IPS-NIHi7 (cell line): ENCODE measurements at regions not wholly inside any gene's neighbourhood (a gene's known extent, or its start where the extent isn't known, plus 50 kb on each side); places are given as distances from the start of the nearest gene placed in this dataset.

Experiments used
- DNase-seq: peaks from one replicate; pipeline ENCODE4 v3.0.0; 2012; ENCODE audit warnings: mixed read lengths; ENCODE audit errors: extremely low spot score

GRCh38 chr22:47987885-47988515 is 1225.5 kb downstream of the TBC1D22A start:
- no peak for DNase-seq

- DNase-seq = no peak
Measured at GRCh38 chr22:47976219-47976618, 1213.8 kb downstream of the TBC1D22A start.

- no peak for DNase-seq
Measured at GRCh38 chr22:47967831-47968230, 1205.4 kb downstream of the TBC1D22A start.

- DNase-seq = no peak
Measured at GRCh38 chr22:47966316-47966715, 1203.9 kb downstream of the TBC1D22A start.

GRCh38 chr22:47965896-47966295 is 1203.4 kb downstream of the TBC1D22A start:
- no peak for DNase-seq

GRCh38 chr22:47965066-47965465 is 1202.6 kb downstream of the TBC1D22A start:
- DNase-seq = no peak

- DNase-seq = no peak
Measured at GRCh38 chr22:47963660-47964059, 1201.2 kb downstream of the TBC1D22A start.

- no peak for DNase-seq
Measured at GRCh38 chr22:47957649-47958048, 1195.2 kb downstream of the TBC1D22A start.

- no peak for DNase-seq
Measured at GRCh38 chr22:47954107-47954506, 1191.7 kb downstream of the TBC1D22A start.

GRCh38 chr22:47944941-47945340 is 1182.5 kb downstream of the TBC1D22A start:
- DNase-seq = no peak

GRCh38 chr22:47943729-47944700 is 1181.6 kb downstream of the TBC1D22A start:
- DNase-seq = no peak

- no peak for DNase-seq
Measured at GRCh38 chr22:47940211-47940610, 1177.8 kb downstream of the TBC1D22A start.

GRCh38 chr22:47933891-47934290 is 1171.4 kb downstream of the TBC1D22A start:
- no peak for DNase-seq

- no peak for DNase-seq
Measured at GRCh38 chr22:47933226-47933625, 1170.8 kb downstream of the TBC1D22A start.

- DNase-seq = no peak
Measured at GRCh38 chr22:47929646-47930185, 1167.3 kb downstream of the TBC1D22A start.

- no peak for DNase-seq
Measured at GRCh38 chr22:47929073-47929472, 1166.6 kb downstream of the TBC1D22A start.

- DNase-seq = no peak
Measured at GRCh38 chr22:47928631-47929030, 1166.2 kb downstream of the TBC1D22A start.

- DNase-seq = no peak
Measured at GRCh38 chr22:47927648-47928210, 1165.3 kb downstream of the TBC1D22A start.

- DNase-seq = no peak
Measured at GRCh38 chr22:47923011-47923427, 1160.6 kb downstream of the TBC1D22A start.

- DNase-seq = no peak
Measured at GRCh38 chr22:47921906-47922305, 1159.5 kb downstream of the TBC1D22A start.

- DNase-seq = no peak
Measured at GRCh38 chr22:47920380-47920959, 1158.0 kb downstream of the TBC1D22A start.

- no peak for DNase-seq
Measured at GRCh38 chr22:47919893-47920292, 1157.4 kb downstream of the TBC1D22A start.
